Keratinocyte (primary cell): ENCODE measurements at regions not wholly inside any gene's neighbourhood (a gene's known extent, or its start where the extent isn't known, plus 50 kb on each side); places are given as distances from the start of the nearest gene placed in this dataset.

Source experiments
- DNase-seq: peaks from one replicate; pipeline ENCODE4 v3.0.0-alpha.2; 2011; ENCODE audit warnings: low read depth, missing footprints, low spot score
- FAIRE-seq: peaks from 2 replicates; lab custom pipeline; 2011; peaks lifted over from hg19 to GRCh38; lab: Jason Lieb, UNC
- H2AFZ ChIP-seq: 2 replicates; pipeline ENCODE4 v1.6.0; 2012; ENCODE audit warnings: low read length, control low read depth, inconsistent platforms; ENCODE audit not compliant: control insufficient read depth
- H3K27ac ChIP-seq: 2 replicates; pipeline ENCODE4 v1.5.1; 2011; ENCODE audit warnings: low read length; ENCODE audit not compliant: control insufficient read depth, insufficient read depth
- H3K27me3 ChIP-seq: 3 replicates; pipeline ENCODE4 v1.6.0; 2011; ENCODE audit warnings: low read length; ENCODE audit not compliant: control insufficient read depth, insufficient read depth; ENCODE audit errors: extremely low read depth
- H3K36me3 ChIP-seq, 2 experiments: 2 replicates in 1 of 2; 3 replicates in 1 of 2; pipeline ENCODE4 v1.5.1; 2011; ENCODE audit warnings: low read length in 2 of 2, mild to moderate bottlenecking in 1 of 2; ENCODE audit not compliant: control insufficient read depth in 2 of 2, insufficient read depth in 2 of 2; ENCODE audit errors: extremely low read depth in 1 of 2
- H3K4me1 ChIP-seq: 3 replicates; pipeline ENCODE4 v1.5.1; 2011; ENCODE audit warnings: low read length; ENCODE audit not compliant: control insufficient read depth, insufficient read depth; ENCODE audit errors: extremely low read depth
- H3K4me2 ChIP-seq: 3 replicates; pipeline ENCODE4 v1.6.0; 2011; ENCODE audit warnings: low read depth, low read length; ENCODE audit not compliant: control insufficient read depth, insufficient read depth; ENCODE audit errors: extremely low read depth
- H3K4me3 ChIP-seq, 3 experiments: fragments of 200-600 bp in 1 of 3; sonication (generic) in 1 of 3; 2 replicates in 2 of 3; 3 replicates in 1 of 3; pipeline ENCODE4 v1.5.1; 2011 to 2016; ENCODE audit warnings: low read length in 3 of 3, mild to moderate bottlenecking in 3 of 3, control low read depth in 2 of 3, inconsistent platforms in 1 of 3, low read depth in 1 of 3, mixed read lengths in 1 of 3, mixed run types in 1 of 3, moderate library complexity in 1 of 3; ENCODE audit not compliant: control insufficient read depth in 2 of 3, insufficient read depth in 2 of 3; ENCODE audit errors: extremely low read depth in 1 of 3
- H3K79me2 ChIP-seq: 2 replicates; pipeline ENCODE4 v1.6.0; 2012; ENCODE audit warnings: low read length; ENCODE audit not compliant: control insufficient read depth, insufficient read depth
- H3K9ac ChIP-seq: 3 replicates; pipeline ENCODE4 v1.6.0; 2011; ENCODE audit warnings: low read length; ENCODE audit not compliant: control insufficient read depth, insufficient read depth; ENCODE audit errors: extremely low read depth
- H3K9me1 ChIP-seq: 3 replicates; pipeline ENCODE4 v1.6.0; 2011; ENCODE audit warnings: low read length; ENCODE audit not compliant: control insufficient read depth, insufficient read depth; ENCODE audit errors: extremely low read depth
- H3K9me3 ChIP-seq: 2 replicates; pipeline ENCODE4 v1.5.1; 2012; ENCODE audit warnings: low read depth, low read length; ENCODE audit not compliant: control insufficient read depth
- H4K20me1 ChIP-seq: 3 replicates; pipeline ENCODE4 v1.6.0; 2011; ENCODE audit warnings: low read length; ENCODE audit not compliant: control insufficient read depth, insufficient read depth; ENCODE audit errors: extremely low read depth
- EZH2 ChIP-seq: IDR thresholded peaks from one replicate; pipeline ENCODE4 v1.6.1; 2012; ENCODE audit warnings: inconsistent platforms, mild to moderate bottlenecking, low read length, moderate library complexity
- dilution Hi-C: fragments of 300-500 bp; cut with MboI; formaldehyde crosslinking; loops from one replicate; pipeline ENCODE4 v1.7.0; 2020; ENCODE audit warnings: low sequenced_read_pairs; ENCODE audit not compliant: extremely low pct_ligation_motif_present
- TF ChIP-seq, protein P1 (sequence below), 3 experiments: IDR thresholded peaks in 1 of 3; conservative IDR thresholded peaks in 1 of 3; optimal IDR thresholded peaks in 1 of 3; 2 replicates in 2 of 3; 3 replicates in 1 of 3; pipeline versions ENCODE3 to v1.5.1; 2011; ENCODE audit warnings: low read length in 3 of 3, mild to moderate bottlenecking in 3 of 3, moderate library complexity in 2 of 3, control low read depth in 1 of 3, inconsistent platforms in 1 of 3; ENCODE audit not compliant: insufficient read depth in 2 of 3; ENCODE audit errors: extremely low read depth in 1 of 3

DNA sequence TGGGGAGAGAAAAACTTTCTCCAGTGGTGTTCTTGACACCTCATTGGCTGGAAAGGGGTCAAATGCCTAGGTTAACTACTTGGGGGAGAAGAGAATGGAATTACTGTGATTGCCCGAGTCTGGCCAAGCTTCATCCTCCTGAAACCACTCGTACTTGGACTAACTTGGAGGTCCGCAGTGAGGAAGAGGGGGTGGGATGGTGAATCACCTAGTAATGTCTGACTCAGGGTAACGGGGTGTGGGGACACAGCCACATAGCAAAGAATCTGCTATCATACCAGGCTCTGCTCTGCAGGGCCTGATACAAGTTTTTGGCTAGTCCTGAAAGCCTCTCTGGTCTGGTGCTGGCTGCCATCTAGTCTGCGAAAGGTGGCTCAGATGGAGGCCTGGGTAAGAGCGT is 190.9 kb downstream of the RPS24 start:
- no peaks in the 10 kb centered on the region for H3K36me3 ChIP-seq
- no peaks in the 10 kb centered on the region for H3K9me1 ChIP-seq
- dilution Hi-C loops, result no loop called here
- DNase-seq (no peak), FAIRE-seq (no peak)
- no peaks in the 10 kb centered on the region for H3K4me1 ChIP-seq
- no peak overlapping the region for H3K9ac ChIP-seq
- peaks cover 4% of the 10 kb centered on the region for H3K27me3 ChIP-seq
- H3K79me2 ChIP-seq, result no peaks in the 10 kb centered on the region
- no peak overlapping the region for H3K4me3 ChIP-seq
- H3K27ac ChIP-seq, result no peak overlapping the region
- no peak overlapping the region for H2AFZ ChIP-seq
- no peak overlapping the region for H3K4me2 ChIP-seq
- H3K9me3 ChIP-seq, result no peaks in the 10 kb centered on the region
- H4K20me1 ChIP-seq, result no peaks in the 10 kb centered on the region
- TF ChIP-seq EZH2, result no peak
- TF ChIP-seq, protein P1, sequence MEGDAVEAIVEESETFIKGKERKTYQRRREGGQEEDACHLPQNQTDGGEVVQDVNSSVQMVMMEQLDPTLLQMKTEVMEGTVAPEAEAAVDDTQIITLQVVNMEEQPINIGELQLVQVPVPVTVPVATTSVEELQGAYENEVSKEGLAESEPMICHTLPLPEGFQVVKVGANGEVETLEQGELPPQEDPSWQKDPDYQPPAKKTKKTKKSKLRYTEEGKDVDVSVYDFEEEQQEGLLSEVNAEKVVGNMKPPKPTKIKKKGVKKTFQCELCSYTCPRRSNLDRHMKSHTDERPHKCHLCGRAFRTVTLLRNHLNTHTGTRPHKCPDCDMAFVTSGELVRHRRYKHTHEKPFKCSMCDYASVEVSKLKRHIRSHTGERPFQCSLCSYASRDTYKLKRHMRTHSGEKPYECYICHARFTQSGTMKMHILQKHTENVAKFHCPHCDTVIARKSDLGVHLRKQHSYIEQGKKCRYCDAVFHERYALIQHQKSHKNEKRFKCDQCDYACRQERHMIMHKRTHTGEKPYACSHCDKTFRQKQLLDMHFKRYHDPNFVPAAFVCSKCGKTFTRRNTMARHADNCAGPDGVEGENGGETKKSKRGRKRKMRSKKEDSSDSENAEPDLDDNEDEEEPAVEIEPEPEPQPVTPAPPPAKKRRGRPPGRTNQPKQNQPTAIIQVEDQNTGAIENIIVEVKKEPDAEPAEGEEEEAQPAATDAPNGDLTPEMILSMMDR (optimal IDR thresholded peaks at IDR 0.05 in 1 of 3, IDR thresholded peaks at IDR 0.05 in 1 of 3, conservative IDR thresholded peaks at IDR 0.05 in 1 of 3; ENCODE audit: extremely low read depth in 1 of 3, insufficient read depth in 2 of 3, low read length in 3 of 3), result no peak

DNA sequence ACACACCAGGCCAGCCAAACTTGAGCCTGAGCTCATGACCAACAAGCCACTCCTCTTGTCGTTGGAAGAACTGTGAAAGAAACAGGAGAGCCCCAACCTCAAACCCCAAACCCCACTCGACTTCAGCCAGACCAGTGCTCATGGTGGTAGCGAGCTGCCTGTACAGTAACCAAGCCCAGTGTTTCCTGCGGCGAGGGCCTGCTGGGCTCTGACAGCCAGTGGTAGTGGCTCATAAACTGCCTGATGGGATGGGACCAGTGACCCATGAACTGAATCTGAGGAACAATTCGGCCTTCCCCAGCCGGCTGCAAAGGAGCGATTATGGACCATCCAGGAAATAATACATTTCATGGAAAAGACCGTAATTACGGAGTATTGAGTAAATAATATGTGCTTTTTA is 191.9 kb downstream of the RPS24 start:
- Histone ChIP-seq H3K4me2 (no peak overlapping the region), H3K9me3 (no peaks in the 10 kb centered on the region), H3K9me1 (no peaks in the 10 kb centered on the region), H3K27ac (no peak overlapping the region), H2AFZ (no peak overlapping the region), H4K20me1 (no peaks in the 10 kb centered on the region), H3K4me1 (no peaks in the 10 kb centered on the region), H3K27me3 (peaks cover 7% of the 10 kb centered on the region), H3K9ac (no peak overlapping the region), H3K4me3 (no peak overlapping the region), H3K36me3 (no peaks in the 10 kb centered on the region), H3K79me2 (no peaks in the 10 kb centered on the region)
- no peak for TF ChIP-seq EZH2
- TF ChIP-seq, protein P1 (optimal IDR thresholded peaks at IDR 0.05 in 1 of 3, IDR thresholded peaks at IDR 0.05 in 1 of 3, conservative IDR thresholded peaks at IDR 0.05 in 1 of 3; ENCODE audit: extremely low read depth in 1 of 3, insufficient read depth in 2 of 3, low read length in 3 of 3), result no peak
- dilution Hi-C loops, result no loop called here
- DNase-seq (no peak), FAIRE-seq (no peak)
